VCaP (cell line): ENCODE measurements at regions not wholly inside any gene's neighbourhood (a gene's known extent, or its start where the extent isn't known, plus 50 kb on each side); places are given as distances from the start of the nearest gene placed in this dataset.

ENCODE experiments used
- H3K27ac ChIP-seq: fragments of 450-650 bp; 2 replicates; pipeline ENCODE4 v1.5.1; 2017
- CTCF ChIP-seq: fragments of 450-650 bp; conservative IDR thresholded peaks from 2 replicates; pipeline ENCODE4 v1.5.1; 2017; ENCODE audit warnings: mild to moderate bottlenecking, moderate library complexity

DNA sequence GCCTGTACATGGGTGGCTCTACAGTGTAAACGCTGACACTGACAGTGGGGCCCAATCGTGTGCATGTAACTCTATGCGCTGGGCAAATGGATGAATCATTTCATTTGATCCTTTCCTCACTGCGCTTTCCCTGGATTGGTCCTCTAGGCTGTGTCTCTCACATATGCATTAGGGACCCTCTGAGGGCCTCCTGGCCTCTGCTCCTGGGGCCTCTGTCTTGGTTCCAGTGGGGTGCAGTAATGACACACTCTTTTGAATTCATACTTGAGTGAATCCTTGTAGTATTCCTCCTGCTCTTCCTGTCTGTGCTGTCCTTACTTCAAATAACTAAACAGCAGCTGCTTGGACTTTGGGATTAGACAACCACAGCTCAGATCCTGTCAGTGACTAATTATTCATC, 176.5 kb upstream of the ADO start:
- H3K27ac ChIP-seq = no peak overlapping the region
- no peak for TF ChIP-seq CTCF

- TF ChIP-seq CTCF = no peak
- H3K27ac ChIP-seq = no peak overlapping the region
These were observed 173.3 kb upstream of the ADO start for GRCh38 chr10:62631241-62631640.

DNA sequence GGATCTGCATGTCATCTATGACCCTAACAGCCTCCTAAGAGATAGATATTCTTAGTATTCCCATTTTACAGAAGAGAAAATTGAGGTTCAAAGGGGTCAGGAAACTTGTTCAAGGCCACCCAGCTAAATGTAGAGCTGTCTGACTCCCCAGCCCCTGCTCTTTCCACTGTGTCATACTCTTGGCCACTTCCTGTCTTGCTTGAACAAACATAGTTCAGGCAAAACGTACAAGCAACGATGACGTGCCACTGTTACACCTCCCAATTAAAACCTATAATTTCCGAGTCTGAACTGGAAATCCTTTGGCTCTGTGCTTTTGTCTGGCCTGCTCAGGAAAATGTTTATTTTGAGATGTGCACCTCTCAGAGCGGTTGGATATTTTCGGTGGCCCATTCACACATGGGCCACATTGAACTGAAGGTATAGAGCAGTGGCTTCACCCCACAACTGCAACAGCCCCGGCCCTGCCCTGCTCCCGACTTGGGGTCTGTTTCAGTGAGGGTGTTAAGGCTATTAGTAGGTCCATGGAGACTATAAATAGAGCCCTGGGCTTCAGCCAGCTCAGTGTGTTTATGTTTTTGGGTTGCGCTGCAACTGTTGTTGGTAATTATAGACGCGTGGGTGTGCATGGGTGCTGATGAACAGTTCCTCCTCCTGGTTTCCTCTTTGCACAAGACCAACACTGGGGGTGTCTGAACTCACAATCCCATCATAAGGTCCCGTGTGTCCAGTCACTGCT, 172.3 kb upstream of the ADO start:
- no peak for TF ChIP-seq CTCF
- H3K27ac ChIP-seq = no peak overlapping the region

GRCh38 chr10:62633976-62634375, 170.5 kb upstream of the ADO start:
- no peak for TF ChIP-seq CTCF
- H3K27ac ChIP-seq = no peak overlapping the region

DNA sequence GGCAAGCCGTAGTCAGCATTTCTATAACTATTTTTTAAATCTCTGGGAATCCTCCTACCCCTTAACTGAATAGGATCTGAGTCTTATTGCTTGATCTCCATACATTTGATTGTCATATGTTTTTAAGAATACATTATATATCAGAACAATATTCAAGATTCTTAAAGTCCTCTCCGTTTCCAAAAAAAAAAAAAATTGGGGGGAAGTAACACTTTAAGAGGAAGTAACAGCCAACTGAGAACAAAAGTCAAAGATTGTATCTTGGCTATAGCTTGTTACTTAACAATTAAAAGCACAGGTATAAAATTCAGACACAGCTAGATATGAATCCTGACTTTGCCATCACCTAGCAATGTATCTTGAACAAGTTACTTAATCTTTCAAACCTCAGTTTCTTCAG, 169.9 kb upstream of the ADO start:
- H3K27ac ChIP-seq = no peak overlapping the region
- no peak for TF ChIP-seq CTCF

DNA sequence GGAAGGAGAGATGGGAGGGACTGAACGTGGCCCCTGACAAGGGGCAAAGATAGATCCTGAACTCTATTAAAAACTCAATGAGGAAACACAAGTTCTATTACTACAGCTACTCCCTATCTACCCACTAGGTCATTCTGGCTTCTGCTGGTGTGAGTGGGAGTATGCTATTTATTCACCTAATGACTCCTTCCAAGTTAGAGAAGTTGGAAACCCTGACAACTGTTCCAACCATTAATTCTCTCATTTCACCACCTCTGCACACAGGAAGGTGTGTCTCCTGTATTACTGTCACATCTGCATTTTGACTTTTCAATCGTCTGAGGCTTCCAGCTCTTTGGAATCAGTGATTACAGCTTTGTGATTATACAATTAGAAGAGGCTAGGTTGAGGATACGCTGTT, 169.4 kb upstream of the ADO start:
- TF ChIP-seq CTCF = no peak
- H3K27ac ChIP-seq = no peak overlapping the region

- no peak for TF ChIP-seq CTCF
These were observed 167.7 kb upstream of the ADO start for GRCh38 chr10:62636825-62637248.

More at GRCh38 chr10:62636825-62637248, 167.7 kb upstream of the ADO start:
- no peak overlapping the region for H3K27ac ChIP-seq
